ENCODE measurements at regions not wholly inside any gene's neighbourhood (a gene's known extent, or its start where the extent isn't known, plus 50 kb on each side); places are given as distances from the start of the nearest gene placed in this dataset.

GRCh38 chr5:8505196-8505595 lies 636.2 kb downstream of the MTRR start:
- TF ChIP-seq CTCF (IDR thresholded peaks at IDR 0.05; ENCODE audit: poor library complexity) = no peak
- no peak for TF ChIP-seq EZH2phosphoT487 (IDR thresholded peaks at IDR 0.05; ENCODE audit: low read depth, severe bottlenecking, unreplicated experiment)
